ENCODE measurements at regions not wholly inside any gene's neighbourhood (a gene's known extent, or its start where the extent isn't known, plus 50 kb on each side); places are given as distances from the start of the nearest gene placed in this dataset.

DNA sequence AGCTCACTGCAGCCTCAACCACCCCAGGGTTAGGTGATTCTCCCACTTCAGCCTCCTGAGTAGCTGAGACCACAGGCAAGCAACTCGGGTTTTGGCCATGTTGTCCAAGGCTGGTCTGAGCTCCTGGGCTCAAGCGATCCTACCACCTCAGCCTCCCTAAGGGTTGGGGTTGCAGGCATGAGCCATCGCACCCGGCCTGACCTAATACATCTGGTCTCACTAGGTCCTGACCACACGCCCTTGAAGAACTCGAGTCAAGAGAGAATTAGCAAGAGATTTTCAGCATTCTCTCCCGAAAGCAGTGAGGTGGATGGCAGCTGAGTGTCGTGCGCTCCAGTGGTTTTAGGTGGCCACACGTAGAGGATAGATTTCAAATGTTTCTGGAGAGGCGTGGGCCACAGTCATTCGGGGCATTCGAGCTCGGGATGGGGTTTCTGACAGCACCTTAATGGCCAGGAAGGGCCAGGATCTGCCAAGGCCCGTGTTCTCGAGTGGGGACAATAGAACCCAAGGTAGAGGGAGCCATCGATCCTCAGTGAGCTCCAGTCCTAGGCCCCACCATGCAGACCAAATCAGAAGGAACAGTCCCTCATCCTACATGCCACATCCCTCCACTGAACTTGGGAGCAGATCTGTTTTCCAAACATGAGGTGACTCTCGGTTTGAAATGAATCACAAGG, 193.1 kb downstream of the ALG10 start:
- no peak for ATAC-seq
- no peak for DNase-seq
- Histone ChIP-seq H3K27me3 (no peaks in the 10 kb centered on the region), H3K4me3 (no peak overlapping the region), H3K27ac (no peak overlapping the region), H3K9me3 (no peaks in the 10 kb centered on the region), H3K36me3 (no peaks in the 10 kb centered on the region), H3K4me1 (peaks cover 0 to 3% (median 0%) of the 10 kb centered on the region in 4 donors)
- intact Hi-C loops (cut with DNase I) = loop anchor here in 1 of 2 donors (5.0 kb wide), 1 partner anchor 93 kb away; no protein-coding TSS in a partner anchor
- 94% methylated on average over 2 of the region's 18 CpGs for WGBS (ENCODE audit: insufficient coverage, low coverage, low lambda C conversion rate, missing lambda C conversion rate)
- TF ChIP-seq POLR2A (IDR thresholded peaks at IDR 0.05) = no peak
- TF ChIP-seq, protein P1, sequence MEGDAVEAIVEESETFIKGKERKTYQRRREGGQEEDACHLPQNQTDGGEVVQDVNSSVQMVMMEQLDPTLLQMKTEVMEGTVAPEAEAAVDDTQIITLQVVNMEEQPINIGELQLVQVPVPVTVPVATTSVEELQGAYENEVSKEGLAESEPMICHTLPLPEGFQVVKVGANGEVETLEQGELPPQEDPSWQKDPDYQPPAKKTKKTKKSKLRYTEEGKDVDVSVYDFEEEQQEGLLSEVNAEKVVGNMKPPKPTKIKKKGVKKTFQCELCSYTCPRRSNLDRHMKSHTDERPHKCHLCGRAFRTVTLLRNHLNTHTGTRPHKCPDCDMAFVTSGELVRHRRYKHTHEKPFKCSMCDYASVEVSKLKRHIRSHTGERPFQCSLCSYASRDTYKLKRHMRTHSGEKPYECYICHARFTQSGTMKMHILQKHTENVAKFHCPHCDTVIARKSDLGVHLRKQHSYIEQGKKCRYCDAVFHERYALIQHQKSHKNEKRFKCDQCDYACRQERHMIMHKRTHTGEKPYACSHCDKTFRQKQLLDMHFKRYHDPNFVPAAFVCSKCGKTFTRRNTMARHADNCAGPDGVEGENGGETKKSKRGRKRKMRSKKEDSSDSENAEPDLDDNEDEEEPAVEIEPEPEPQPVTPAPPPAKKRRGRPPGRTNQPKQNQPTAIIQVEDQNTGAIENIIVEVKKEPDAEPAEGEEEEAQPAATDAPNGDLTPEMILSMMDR (IDR thresholded peaks at IDR 0.05) = no peak

- DNase-seq (no peak), ATAC-seq (no peak)
- Histone ChIP-seq H3K9me3 (no peaks in the 10 kb centered on the region), H3K36me3 (no peaks in the 10 kb centered on the region), H3K4me3 (no peak overlapping the region), H3K27ac (no peak overlapping the region), H3K27me3 (no peaks in the 10 kb centered on the region), H3K4me1 (peaks cover 0 to 3% (median 0%) of the 10 kb centered on the region in 4 donors)
- TF ChIP-seq, protein P1 (IDR thresholded peaks at IDR 0.05) = no peak
- no peak for TF ChIP-seq POLR2A (IDR thresholded peaks at IDR 0.05)
- 82% methylated on average over 5 of the region's 12 CpGs for WGBS (ENCODE audit: insufficient coverage, low coverage, low lambda C conversion rate, missing lambda C conversion rate)
- intact Hi-C loops (cut with DNase I) = loop anchor here in 1 of 2 donors (5.0 kb wide), 1 partner anchor 94 kb away; no protein-coding TSS in a partner anchor
Measured at GRCh38 chr12:34215893-34216285, 193.6 kb downstream of the ALG10 start.

GRCh38 chr12:34217660-34218059, 195.4 kb downstream of the ALG10 start:
- no peak overlapping the region for H3K27ac ChIP-seq
- intact Hi-C loops (cut with DNase I) = loop anchor here in 1 of 2 donors (5.0 kb wide), 1 partner anchor 95 kb away; no protein-coding TSS in a partner anchor

DNA sequence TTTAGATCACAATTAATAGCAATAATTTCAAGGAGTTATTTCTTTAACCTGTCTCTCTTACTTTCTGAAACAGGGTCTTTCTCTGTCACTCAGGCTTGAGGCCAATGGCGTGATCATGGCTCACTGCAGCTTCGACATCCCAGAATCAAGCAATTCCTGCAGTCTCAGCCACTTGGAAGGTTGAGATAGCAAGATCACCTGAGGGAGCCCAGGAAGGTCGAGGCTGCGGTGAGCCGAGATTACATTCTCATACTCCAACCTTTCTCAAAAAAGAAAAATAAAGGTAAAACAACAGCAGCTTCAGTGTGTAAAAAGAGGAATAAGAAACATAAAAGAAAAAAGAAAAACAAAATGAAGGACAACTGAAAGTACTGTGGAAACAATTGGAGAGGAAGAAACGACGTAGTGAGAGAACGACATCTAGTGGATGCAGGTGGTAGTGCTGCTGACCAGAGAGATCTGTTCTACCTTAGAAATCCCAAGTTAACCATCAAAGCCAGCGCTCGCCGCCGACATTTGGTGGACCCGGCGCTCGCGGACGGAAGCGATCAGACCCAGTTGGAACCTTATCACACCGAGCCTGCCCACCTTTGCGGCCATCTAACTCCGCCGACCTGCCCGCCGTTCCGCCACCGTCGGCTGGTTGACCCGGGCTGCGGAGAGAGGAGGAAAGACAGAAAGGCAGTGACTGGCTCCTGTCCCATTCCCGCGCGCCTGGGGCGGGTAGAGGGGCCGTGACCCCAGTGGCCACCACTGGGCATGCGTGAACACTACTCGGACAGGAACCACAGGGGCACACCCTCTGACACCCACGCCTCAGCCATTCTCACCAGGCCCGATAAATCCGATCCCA, 196.1 kb downstream of the ALG10 start:
- DNase-seq (peak; percentile 66 to 80 (median 73)), ATAC-seq (peak; percentile 96 to 98 (median 98))
- Histone ChIP-seq H3K27ac (no peak overlapping the region), H3K27me3 (no peaks in the 10 kb centered on the region), H3K36me3 (no peaks in the 10 kb centered on the region), H3K4me3 (peak overlapping the region; percentile 36 to 63 (median 52)), H3K9me3 (no peaks in the 10 kb centered on the region), H3K4me1 (peaks cover 0 to 3% (median 0%) of the 10 kb centered on the region in 4 donors)
- intact Hi-C loops (cut with DNase I) = loop anchor here in 1 of 2 donors (5.0 kb wide), 1 partner anchor 96 kb away; no protein-coding TSS in a partner anchor
- 14% methylated on average over 22 of the region's 39 CpGs for WGBS (ENCODE audit: insufficient coverage, low coverage, low lambda C conversion rate, missing lambda C conversion rate)
- TF ChIP-seq, protein P1 (IDR thresholded peaks at IDR 0.05) = peak; percentile 90 to 98 (median 95)
- no peak for TF ChIP-seq POLR2A (IDR thresholded peaks at IDR 0.05)

More at GRCh38 chr12:34217660-34218059, 195.4 kb downstream of the ALG10 start:
- 42% methylated on average over 5 of the region's 14 CpGs for WGBS (ENCODE audit: insufficient coverage, low coverage, low lambda C conversion rate, missing lambda C conversion rate)
- no peaks in the 10 kb centered on the region for H3K36me3 ChIP-seq
- no peak overlapping the region for H3K4me3 ChIP-seq
- H3K27me3 ChIP-seq = no peaks in the 10 kb centered on the region
- DNase-seq (no peak), ATAC-seq (no peak)
- TF ChIP-seq, protein P1 (IDR thresholded peaks at IDR 0.05) = no peak
- TF ChIP-seq POLR2A (IDR thresholded peaks at IDR 0.05) = no peak
- H3K4me1 ChIP-seq = peaks cover 0 to 3% (median 0%) of the 10 kb centered on the region in 4 donors
- H3K9me3 ChIP-seq = no peaks in the 10 kb centered on the region
